HCT116 (cell line): ENCODE measurements at regions not wholly inside any gene's neighbourhood (a gene's known extent, or its start where the extent isn't known, plus 50 kb on each side); places are given as distances from the start of the nearest gene placed in this dataset.

Experiments used
- ATAC-seq: fragments of 200-7000 bp; cut with Tn5 transposase; 2 replicates; pipeline ENCODE4 v1.9.1; 2020; ENCODE audit warnings: mild to moderate bottlenecking, moderate library complexity
- BruUV-seq: library from RNA; stranded (reverse); fragments of 400-500 nt; replicated peaks from 2 replicates; lab custom pipeline; 2021; lab: Mats Ljungman, UMichigan
- CTCF ChIA-PET: fragments of 300-600 bp; sonication (Branson Sonifier 250); formaldehyde crosslinking; loops from one replicate; lab custom pipeline; 2021; ENCODE audit warnings: antibody characterized with exemption; lab: Charles Lee
- POLR2A ChIA-PET: fragments of 300-600, 350-600 bp; sonication (Branson Sonifier 250); formaldehyde crosslinking; loops from one replicate; lab custom pipeline; 2021; ENCODE audit warnings: antibody characterized with exemption; lab: Charles Lee
- RAD21 ChIA-PET, 2 experiments: fragments of 300-600 bp; sonication (Branson Sonifier 250); formaldehyde crosslinking; loops; one replicate each; lab custom pipeline; 2023; ENCODE audit warnings: low total read pairs in 2 of 2; ENCODE audit not compliant: uncharacterized antibody in 2 of 2, unreplicated experiment in 2 of 2, low non-redundant PET in 1 of 2; lab: Charles Lee
- DNase-seq: peaks from one replicate; pipeline ENCODE4 v3.0.0-alpha.2; 2010; ENCODE audit warnings: low read depth, low spot score
- H2AFZ ChIP-seq: fragments of 200-600 bp; shearing (Covaris generic), sonication (generic); 2 replicates; pipeline ENCODE4 v1.6.1; 2017; ENCODE audit warnings: low read depth, mixed run types, mixed read lengths, antibody characterized with exemption, low read length; ENCODE audit not compliant: poor library complexity, severe bottlenecking
- H3K27ac ChIP-seq: 2 replicates; pipeline ENCODE4 v1.5.1; 2012; ENCODE audit warnings: low read depth, low read length
- H3K27me3 ChIP-seq: fragments of 200-600 bp; sonication (generic); 2 replicates; pipeline ENCODE4 v1.6.1; 2016; ENCODE audit warnings: mixed run types, low read length, mixed read lengths; ENCODE audit not compliant: insufficient read depth
- H3K36me3 ChIP-seq, 2 experiments: fragments of 200-500 bp in 1 of 2; fragments of 200-600 bp in 1 of 2; sonication (Bioruptor generic) in 1 of 2; sonication (generic) in 1 of 2; 2 replicates each; pipeline versions ENCODE4 v1.5.1 to v1.6.1; 2014 to 2016; ENCODE audit warnings: low read length in 2 of 2, inconsistent platforms in 1 of 2, mixed read lengths in 1 of 2, mixed run types in 1 of 2; ENCODE audit not compliant: insufficient read depth in 2 of 2, control insufficient read depth in 1 of 2
- H3K4me1 ChIP-seq, 2 experiments: fragments of 200-600 bp in 1 of 2; sonication (generic) in 1 of 2; 2 replicates each; pipeline versions ENCODE4 v1.5.1 to v1.6.1; 2012 to 2017; ENCODE audit warnings: low read length in 2 of 2, inconsistent platforms in 1 of 2, mild to moderate bottlenecking in 1 of 2, mixed read lengths in 1 of 2, mixed run types in 1 of 2, moderate library complexity in 1 of 2; ENCODE audit not compliant: insufficient read depth in 2 of 2, control insufficient read depth in 1 of 2
- H3K4me2 ChIP-seq: fragments of 200-600 bp; sonication (generic); 2 replicates; pipeline ENCODE4 v1.6.1; 2017; ENCODE audit warnings: mixed run types, low read length, mixed read lengths
- H3K4me3 ChIP-seq, 2 experiments: fragments of 200-600 bp in 1 of 2; sonication (generic) in 1 of 2; replicated peaks in 1 of 2; 2 replicates each; pipeline ENCODE4 v1.5.1; 2011 to 2016; ENCODE audit warnings: low read length in 2 of 2, control low read depth in 1 of 2, low read depth in 1 of 2, mild to moderate bottlenecking in 1 of 2, mixed read lengths in 1 of 2, mixed run types in 1 of 2
- H3K79me2 ChIP-seq: fragments of 200-600 bp; sonication (generic); 2 replicates; pipeline ENCODE4 v1.6.1; 2017; ENCODE audit warnings: mild to moderate bottlenecking, mixed run types, low read length, moderate library complexity, mixed read lengths; ENCODE audit not compliant: insufficient read depth
- H3K9ac ChIP-seq: fragments of 200-600 bp; sonication (generic); 2 replicates; pipeline ENCODE4 v1.6.1; 2016; ENCODE audit warnings: low read length, mixed read lengths
- H3K9me2 ChIP-seq: fragments of 200-600 bp; sonication (generic), shearing (Covaris generic); 2 replicates; pipeline ENCODE4 v1.6.1; 2017; ENCODE audit warnings: mixed run types, mild to moderate bottlenecking, moderate library complexity; ENCODE audit not compliant: insufficient read depth
- H3K9me3 ChIP-seq, 2 experiments: fragments of 200-500 bp in 1 of 2; fragments of 200-600 bp in 1 of 2; sonication (Bioruptor generic) in 1 of 2; sonication (generic) in 1 of 2; 2 replicates each; pipeline ENCODE4 v1.6.1; 2014 to 2017; ENCODE audit warnings: low read length in 2 of 2, mixed read lengths in 2 of 2, inconsistent platforms in 1 of 2, low read depth in 1 of 2, mild to moderate bottlenecking in 1 of 2, mixed run types in 1 of 2, moderate library complexity in 1 of 2; ENCODE audit not compliant: control insufficient read depth in 1 of 2, insufficient read depth in 1 of 2
- H4K20me1 ChIP-seq: fragments of 200-600 bp; sonication (generic), shearing (Covaris generic); 2 replicates; pipeline ENCODE4 v1.6.1; 2017; ENCODE audit warnings: mixed run types, mild to moderate bottlenecking, moderate library complexity; ENCODE audit not compliant: insufficient read depth
- ELF1 ChIP-seq: IDR thresholded peaks from 2 replicates; pipeline ENCODE4 v1.6.1; 2012; ENCODE audit warnings: low read depth, borderline replicate concordance
- FOSL1 ChIP-seq: IDR thresholded peaks from 2 replicates; pipeline ENCODE4 v1.6.1; 2012; ENCODE audit warnings: low read depth
- JUND ChIP-seq: IDR thresholded peaks from 2 replicates; pipeline ENCODE4 v1.6.1; 2012
- POLR2A ChIP-seq: IDR thresholded peaks from 2 replicates; pipeline ENCODE4 v1.7.0; 2011; ENCODE audit warnings: borderline replicate concordance; ENCODE audit not compliant: insufficient read depth, insufficient read length; ENCODE audit errors: extremely low read depth
- RAD21 ChIP-seq: IDR thresholded peaks from 2 replicates; pipeline ENCODE4 v1.6.1; 2012; ENCODE audit warnings: low read depth, mild to moderate bottlenecking
- SRF ChIP-seq: IDR thresholded peaks from 2 replicates; pipeline ENCODE4 v1.6.1; 2012; ENCODE audit warnings: low read depth
- YY1 ChIP-seq: IDR thresholded peaks from 2 replicates; pipeline ENCODE4 v1.6.1; 2011; ENCODE audit warnings: low read length, low read depth, moderate library complexity, mild to moderate bottlenecking; ENCODE audit not compliant: insufficient replicate concordance; ENCODE audit errors: extremely low read depth
- ZFX ChIP-seq: fragments of 450-650 bp; IDR thresholded peaks from 2 replicates; pipeline ENCODE4 v1.6.1; 2017
- ZNF274 ChIP-seq: fragments of 200-500 bp; sonication (Bioruptor generic); IDR thresholded peaks from 2 replicates; pipeline ENCODE4 v1.6.1; 2014; ENCODE audit warnings: mild to moderate bottlenecking, low read depth, low read length, inconsistent platforms
- intact Hi-C: fragments of 100-400 bp; cut with micrococcal nuclease; formaldehyde crosslinking; loops from 2 replicates; pipeline ENCODE4 v1.10.0; 2022
- TF ChIP-seq, protein P1 (sequence below): IDR thresholded peaks from 2 replicates; pipeline ENCODE4 v1.6.1; 2011; ENCODE audit warnings: mild to moderate bottlenecking, low read length, moderate library complexity; ENCODE audit not compliant: insufficient replicate concordance; ENCODE audit errors: extremely low read depth
- TF ChIP-seq, protein P2 (sequence below): IDR thresholded peaks from 2 replicates; pipeline ENCODE4 v1.6.1; 2012; ENCODE audit warnings: low read depth

DNA sequence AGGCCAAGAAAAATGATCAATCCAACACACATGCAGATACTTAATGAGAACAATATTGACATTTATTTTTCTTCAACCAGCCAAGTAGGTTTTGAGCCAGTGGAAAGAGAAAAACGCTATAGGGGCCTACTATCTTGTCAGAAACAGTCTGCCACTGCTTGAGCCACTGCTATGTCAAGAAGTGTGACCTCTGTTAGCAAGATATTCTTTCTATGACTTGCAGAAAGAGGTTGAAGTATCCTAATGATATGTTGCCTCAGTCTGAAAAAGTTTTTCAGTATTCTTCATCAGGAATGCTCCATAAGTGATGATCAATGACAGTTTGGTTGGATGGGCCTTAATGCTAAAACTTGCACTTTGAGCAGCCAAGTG, 328.4 kb upstream of the KCND2 start:
- no peaks in the 10 kb centered on the region for H3K27me3 ChIP-seq
- no peaks in the 10 kb centered on the region for H3K79me2 ChIP-seq
- ChIA-PET POLR2A (no interaction called here), CTCF (interaction anchor here (5.6 kb wide), 1 partner anchor 9 kb away, joined by 31 read pairs; no protein-coding TSS in a partner anchor), RAD21 (no interaction called here)
- no peak overlapping the region for H3K9ac ChIP-seq
- no peak for TF ChIP-seq POLR2A
- no peak for TF ChIP-seq SRF
- no peak for TF ChIP-seq FOSL1
- TF ChIP-seq ZNF274 = no peak
- no peak for TF ChIP-seq RAD21
- TF ChIP-seq, protein P1, sequence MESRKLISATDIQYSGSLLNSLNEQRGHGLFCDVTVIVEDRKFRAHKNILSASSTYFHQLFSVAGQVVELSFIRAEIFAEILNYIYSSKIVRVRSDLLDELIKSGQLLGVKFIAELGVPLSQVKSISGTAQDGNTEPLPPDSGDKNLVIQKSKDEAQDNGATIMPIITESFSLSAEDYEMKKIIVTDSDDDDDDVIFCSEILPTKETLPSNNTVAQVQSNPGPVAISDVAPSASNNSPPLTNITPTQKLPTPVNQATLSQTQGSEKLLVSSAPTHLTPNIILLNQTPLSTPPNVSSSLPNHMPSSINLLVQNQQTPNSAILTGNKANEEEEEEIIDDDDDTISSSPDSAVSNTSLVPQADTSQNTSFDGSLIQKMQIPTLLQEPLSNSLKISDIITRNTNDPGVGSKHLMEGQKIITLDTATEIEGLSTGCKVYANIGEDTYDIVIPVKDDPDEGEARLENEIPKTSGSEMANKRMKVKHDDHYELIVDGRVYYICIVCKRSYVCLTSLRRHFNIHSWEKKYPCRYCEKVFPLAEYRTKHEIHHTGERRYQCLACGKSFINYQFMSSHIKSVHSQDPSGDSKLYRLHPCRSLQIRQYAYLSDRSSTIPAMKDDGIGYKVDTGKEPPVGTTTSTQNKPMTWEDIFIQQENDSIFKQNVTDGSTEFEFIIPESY = no peak
- TF ChIP-seq, protein P2, sequence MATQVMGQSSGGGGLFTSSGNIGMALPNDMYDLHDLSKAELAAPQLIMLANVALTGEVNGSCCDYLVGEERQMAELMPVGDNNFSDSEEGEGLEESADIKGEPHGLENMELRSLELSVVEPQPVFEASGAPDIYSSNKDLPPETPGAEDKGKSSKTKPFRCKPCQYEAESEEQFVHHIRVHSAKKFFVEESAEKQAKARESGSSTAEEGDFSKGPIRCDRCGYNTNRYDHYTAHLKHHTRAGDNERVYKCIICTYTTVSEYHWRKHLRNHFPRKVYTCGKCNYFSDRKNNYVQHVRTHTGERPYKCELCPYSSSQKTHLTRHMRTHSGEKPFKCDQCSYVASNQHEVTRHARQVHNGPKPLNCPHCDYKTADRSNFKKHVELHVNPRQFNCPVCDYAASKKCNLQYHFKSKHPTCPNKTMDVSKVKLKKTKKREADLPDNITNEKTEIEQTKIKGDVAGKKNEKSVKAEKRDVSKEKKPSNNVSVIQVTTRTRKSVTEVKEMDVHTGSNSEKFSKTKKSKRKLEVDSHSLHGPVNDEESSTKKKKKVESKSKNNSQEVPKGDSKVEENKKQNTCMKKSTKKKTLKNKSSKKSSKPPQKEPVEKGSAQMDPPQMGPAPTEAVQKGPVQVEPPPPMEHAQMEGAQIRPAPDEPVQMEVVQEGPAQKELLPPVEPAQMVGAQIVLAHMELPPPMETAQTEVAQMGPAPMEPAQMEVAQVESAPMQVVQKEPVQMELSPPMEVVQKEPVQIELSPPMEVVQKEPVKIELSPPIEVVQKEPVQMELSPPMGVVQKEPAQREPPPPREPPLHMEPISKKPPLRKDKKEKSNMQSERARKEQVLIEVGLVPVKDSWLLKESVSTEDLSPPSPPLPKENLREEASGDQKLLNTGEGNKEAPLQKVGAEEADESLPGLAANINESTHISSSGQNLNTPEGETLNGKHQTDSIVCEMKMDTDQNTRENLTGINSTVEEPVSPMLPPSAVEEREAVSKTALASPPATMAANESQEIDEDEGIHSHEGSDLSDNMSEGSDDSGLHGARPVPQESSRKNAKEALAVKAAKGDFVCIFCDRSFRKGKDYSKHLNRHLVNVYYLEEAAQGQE = no peak
- TF ChIP-seq YY1 = no peak
- TF ChIP-seq ELF1 = no peak
- no peak for TF ChIP-seq ZFX
- no peak for TF ChIP-seq JUND
- H3K9me3 ChIP-seq = no peaks in the 10 kb centered on the region
- ATAC-seq (no peak), DNase-seq (no peak)
- no peak overlapping the region for H3K4me2 ChIP-seq
- no peak overlapping the region for H3K27ac ChIP-seq
- H3K4me3 ChIP-seq = no peak overlapping the region
- no peaks in the 10 kb centered on the region for H4K20me1 ChIP-seq
- H3K36me3 ChIP-seq = no peaks in the 10 kb centered on the region
- H3K9me2 ChIP-seq = no peaks in the 10 kb centered on the region
- no peak overlapping the region for H2AFZ ChIP-seq
- intact Hi-C loops = no loop called here
- H3K4me1 ChIP-seq = no peaks in the 10 kb centered on the region
- no TSS peak for BruUV-seq
